K562 (cell line): ENCODE measurements at regions not wholly inside any gene's neighbourhood (a gene's known extent, or its start where the extent isn't known, plus 50 kb on each side); places are given as distances from the start of the nearest gene placed in this dataset.

Experiments
- ATAC-seq: fragments of 200-7000 bp; cut with Tn5 transposase; 3 replicates; pipeline ENCODE4 v1.9.1; 2020; ENCODE audit warnings: moderate library complexity
- BruUV-seq: library from RNA; stranded (reverse); fragments of 400-500 nt; replicated peaks from 2 replicates; lab custom pipeline; 2021; lab: Mats Ljungman, UMichigan
- CTCF ChIA-PET: fragments of 300-600 bp; formaldehyde crosslinking; extraction: SDS; loops from one replicate; lab custom pipeline; 2021; ENCODE audit warnings: low intra/inter-chr PET ratio; lab: Yijun Ruan, JAX
- POLR2A ChIA-PET: fragments of 300-600, 350-650 bp; sonication (Branson Sonifier 250); formaldehyde crosslinking; extraction: SDS; loops from one replicate; lab custom pipeline; 2021; ENCODE audit warnings: antibody characterized with exemption, inconsistent platforms; lab: Yijun Ruan, JAX
- DNase-seq, 4 experiments: peaks; one replicate each; pipeline versions ENCODE4 v3.0.0 to v3.0.0-alpha.2; 2011 to 2018; ENCODE audit warnings: low spot score in 3 of 4, mixed read lengths in 3 of 4; ENCODE audit errors: extremely low read depth in 1 of 4
- FAIRE-seq: peaks from 2 replicates; lab custom pipeline; 2011; peaks lifted over from hg19 to GRCh38; lab: Jason Lieb, UNC
- H2AFZ ChIP-seq: 2 replicates; pipeline ENCODE4 v1.6.0; 2011; ENCODE audit warnings: low read depth, low read length, control low read depth, inconsistent platforms
- H3K27ac ChIP-seq: fragments of 200-600 bp; 3 replicates; pipeline ENCODE4 v1.8.0; 2011; ENCODE audit warnings: low read depth, mild to moderate bottlenecking, control low read depth, inconsistent platforms, low read length, moderate library complexity, mixed read lengths; ENCODE audit errors: extremely low read depth
- H3K27me3 ChIP-seq, 2 experiments: fragments of 300-600 bp in 1 of 2; 2 replicates in 1 of 2; 3 replicates in 1 of 2; pipeline versions ENCODE4 v1.6.0 to v1.8.0; 2011; ENCODE audit warnings: inconsistent platforms in 2 of 2, low read length in 2 of 2, mild to moderate bottlenecking in 1 of 2, mixed read lengths in 1 of 2, moderate library complexity in 1 of 2; ENCODE audit not compliant: control insufficient read depth in 2 of 2, insufficient read depth in 2 of 2
- H3K36me3 ChIP-seq: fragments of 300-600 bp; 3 replicates; pipeline ENCODE4 v1.8.0; 2011; ENCODE audit warnings: mild to moderate bottlenecking, low read length, inconsistent platforms; ENCODE audit not compliant: control insufficient read depth, insufficient read depth
- H3K4me1 ChIP-seq, 2 experiments: fragments of 200-600 bp in 1 of 2; replicated peaks in 1 of 2; 2 replicates in 1 of 2; 3 replicates in 1 of 2; pipeline versions ENCODE4 v1.5.1 to v1.8.0; 2011; ENCODE audit warnings: inconsistent platforms in 2 of 2, low read length in 2 of 2, mild to moderate bottlenecking in 1 of 2, mixed read lengths in 1 of 2, moderate library complexity in 1 of 2; ENCODE audit not compliant: control insufficient read depth in 2 of 2, insufficient read depth in 2 of 2
- H3K4me2 ChIP-seq: 2 replicates; pipeline ENCODE4 v1.6.1; 2011; ENCODE audit warnings: low read length, control low read depth, inconsistent platforms, mixed read lengths; ENCODE audit not compliant: insufficient read depth
- H3K4me3 ChIP-seq: fragments of 200-600 bp; sonication (generic), shearing (Covaris generic); 2 replicates; pipeline ENCODE4 v1.5.1; 2016; ENCODE audit warnings: control low read depth, inconsistent platforms
- H3K79me2 ChIP-seq: fragments of 200-600 bp; 3 replicates; pipeline ENCODE4 v1.8.0; 2011; ENCODE audit warnings: low read length, inconsistent platforms; ENCODE audit not compliant: control insufficient read depth, insufficient read depth
- H3K9ac ChIP-seq, 2 experiments: 2 replicates each; pipeline versions ENCODE4 v1.6.0 to v1.6.1; 2011; ENCODE audit warnings: low read depth in 2 of 2, low read length in 2 of 2, control low read depth in 1 of 2, inconsistent platforms in 1 of 2, mild to moderate bottlenecking in 1 of 2, mixed read lengths in 1 of 2; ENCODE audit not compliant: insufficient read depth in 1 of 2
- H3K9me1 ChIP-seq: one replicate; pipeline ENCODE4 v1.6.0; 2011; ENCODE audit warnings: inconsistent platforms, mild to moderate bottlenecking, low read length, moderate library complexity; ENCODE audit not compliant: control insufficient read depth, insufficient read depth
- H3K9me3 ChIP-seq: replicated peaks from 2 replicates; pipeline ENCODE4 v1.5.1; 2011; ENCODE audit warnings: low read depth, low read length, inconsistent platforms; ENCODE audit not compliant: control insufficient read depth, insufficient read depth
- H4K20me1 ChIP-seq: replicated peaks from 2 replicates; pipeline ENCODE4 v1.6.1; 2011; ENCODE audit warnings: low read length, inconsistent platforms, mixed read lengths; ENCODE audit not compliant: control insufficient read depth, insufficient read depth
- BRD9 ChIP-seq: fragments of 450-650 bp; IDR thresholded peaks from 2 replicates; pipeline ENCODE4 v1.6.1; 2018; ENCODE audit warnings: low read depth; ENCODE audit not compliant: partially characterized antibody
- HMGXB4 ChIP-seq: sonication (generic); formaldehyde crosslinking; IDR thresholded peaks from 2 replicates; pipeline ENCODE4 v1.8.1; 2023; ENCODE audit warnings: mild to moderate bottlenecking, missing genetic modification reagents
- MBD1 ChIP-seq: fragments of 250-450 bp; sonication (Bioruptor Pico); IDR thresholded peaks from 2 replicates; pipeline ENCODE4 v1.8.0; 2022; ENCODE audit warnings: inconsistent platforms
- ZKSCAN1 ChIP-seq: fragments of 150-350 bp; IDR thresholded peaks from 2 replicates; pipeline ENCODE4 v1.6.1; 2016; ENCODE audit warnings: low read depth, low read length
- ZNF282 ChIP-seq: sonication (generic); formaldehyde crosslinking; IDR thresholded peaks from 2 replicates; pipeline ENCODE4 v1.8.1; 2023; ENCODE audit warnings: missing genetic modification reagents
- ZNF408 ChIP-seq: fragments of 250-450 bp; sonication (Bioruptor Pico); IDR thresholded peaks from 2 replicates; pipeline ENCODE4 v1.4.0; 2020; ENCODE audit warnings: low read depth, mild to moderate bottlenecking, moderate library complexity
- ZNF551 ChIP-seq: fragments of 250-450 bp; sonication (Bioruptor Pico); IDR thresholded peaks from 2 replicates; pipeline ENCODE4 v1.5.0; 2021; ENCODE audit warnings: mild to moderate bottlenecking, moderate library complexity
- WGBS: fragments of 100-300 bp; shearing (Covaris generic); methylation state at CpG from one replicate; pipeline ENCODE4 v1.1.6; 2016; ENCODE audit warnings: low coverage, mixed read lengths; ENCODE audit not compliant: insufficient coverage; ENCODE audit errors: missing lambda C conversion rate; 5-methylcytosine and 5-hydroxymethylcytosine counted together
- in situ Hi-C: fragments of 300-500 bp; cut with MboI; formaldehyde crosslinking; loops from 4 replicates; pipeline ENCODE4 v1.15.0; 2018; ENCODE audit warnings: inconsistent platforms, mixed read lengths
- intact Hi-C: fragments of 100-400 bp; cut with micrococcal nuclease; formaldehyde crosslinking; loops from 2 replicates; pipeline ENCODE4 v1.14.2; 2022

GRCh38 chr16:76081967-76082366 lies 195.2 kb upstream of the CNTNAP4 start:
- no peaks in the 10 kb centered on the region for H3K9me1 ChIP-seq
- H2AFZ ChIP-seq: no peak overlapping the region
- no peak for ATAC-seq
- H3K9ac ChIP-seq: no peak overlapping the region
- 1% methylated on average over 6 of the region's 6 CpGs for WGBS
- BruUV-seq: no TSS peak
- FAIRE-seq: no peak
- H3K36me3 ChIP-seq: no peaks in the 10 kb centered on the region
- no peaks in the 10 kb centered on the region for H3K27me3 ChIP-seq
- DNase-seq: no peak
- no peak overlapping the region for H3K4me2 ChIP-seq
- H3K27ac ChIP-seq: no peak overlapping the region
- TF ChIP-seq ZKSCAN1 (no peak), BRD9 (no peak), MBD1 (CRISPR knock-in tag) (no peak), ZNF408 (CRISPR knock-in tag) (no peak), ZNF282 (CRISPR knock-in tag) (no peak), ZNF551 (CRISPR knock-in tag) (no peak), HMGXB4 (CRISPR knock-in tag) (no peak)
- H4K20me1 ChIP-seq: no peaks in the 10 kb centered on the region
- H3K9me3 ChIP-seq: no peaks in the 10 kb centered on the region
- in situ Hi-C loops: no loop called here
- no peaks in the 10 kb centered on the region for H3K79me2 ChIP-seq
- intact Hi-C loops: no loop called here
- ChIA-PET POLR2A (no interaction called here), CTCF (no interaction called here)
- no peaks in the 10 kb centered on the region for H3K4me1 ChIP-seq
- no peak overlapping the region for H3K4me3 ChIP-seq
